Choroid plexus epithelial cell (primary cell): ENCODE measurements at regions not wholly inside any gene's neighbourhood (a gene's known extent, or its start where the extent isn't known, plus 50 kb on each side); places are given as distances from the start of the nearest gene placed in this dataset.

Source experiments
- DNase-seq: peaks from one replicate; pipeline ENCODE4 v3.0.0-alpha.2; 2010; ENCODE audit warnings: low read depth
- H3K4me3 ChIP-seq: 2 replicates; pipeline ENCODE4 v1.5.1; 2011; ENCODE audit warnings: low read depth, mild to moderate bottlenecking, control low read depth, low read length, moderate library complexity
- CTCF ChIP-seq: conservative IDR thresholded peaks from 2 replicates; pipeline ENCODE4 v1.5.1; 2011; ENCODE audit warnings: low read depth, mild to moderate bottlenecking, control low read depth, inconsistent platforms, low read length, moderate library complexity

GRCh38 chr18:67924656-67925055 lies 408.1 kb upstream of the DSEL start:
- TF ChIP-seq CTCF = no peak
- H3K4me3 ChIP-seq = no peak overlapping the region
- DNase-seq = no peak

GRCh38 chr18:67919316-67919715 lies 402.8 kb upstream of the DSEL start:
- DNase-seq = no peak
- no peak for TF ChIP-seq CTCF
- H3K4me3 ChIP-seq = no peak overlapping the region

DNA sequence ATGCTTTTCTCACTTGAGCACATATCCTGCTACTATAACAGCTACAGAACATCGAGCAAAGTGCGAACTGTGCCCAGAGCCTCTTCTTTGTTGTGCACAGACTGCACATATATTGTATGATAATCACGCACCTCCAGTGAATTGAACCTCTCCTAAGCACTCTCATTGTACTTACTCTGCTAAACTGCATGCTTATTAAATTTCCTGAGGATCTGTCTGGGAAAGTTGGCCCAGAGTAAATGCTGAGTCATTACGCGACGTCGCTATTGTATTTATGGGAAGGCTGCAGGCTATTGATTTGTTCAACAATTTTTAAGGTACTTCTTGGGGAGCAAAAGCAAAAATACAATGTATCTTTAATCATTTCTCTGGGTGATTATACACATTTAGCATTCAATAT lies 399.6 kb upstream of the DSEL start:
- DNase-seq = no peak
- TF ChIP-seq CTCF = no peak

GRCh38 chr18:67913040-67913439 lies 396.5 kb upstream of the DSEL start:
- no peak overlapping the region for H3K4me3 ChIP-seq
- TF ChIP-seq CTCF = no peak
- no peak for DNase-seq

More for the DNA sequence above, 399.6 kb upstream of the DSEL start:
- no peak overlapping the region for H3K4me3 ChIP-seq

DNA sequence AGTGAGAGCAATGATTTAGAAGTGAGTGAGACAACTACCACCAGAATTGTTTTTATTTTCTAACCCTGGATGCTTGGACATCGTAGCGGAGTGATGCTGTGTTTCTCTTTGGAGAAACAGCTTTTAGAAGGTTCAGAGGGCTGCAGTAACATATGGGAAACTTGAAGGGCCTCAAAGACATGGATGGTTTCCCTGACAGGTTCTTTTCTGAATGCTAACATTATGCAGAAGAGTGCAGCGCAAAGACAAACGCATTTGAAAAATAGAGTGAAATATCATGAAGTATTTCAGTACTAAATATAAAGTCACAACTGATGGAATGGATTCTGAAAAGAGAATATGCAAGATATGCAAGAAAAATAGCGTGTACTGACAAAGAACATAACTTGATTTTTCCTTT lies 385.1 kb upstream of the DSEL start:
- TF ChIP-seq CTCF = no peak
- H3K4me3 ChIP-seq = no peak overlapping the region
- no peak for DNase-seq

DNA sequence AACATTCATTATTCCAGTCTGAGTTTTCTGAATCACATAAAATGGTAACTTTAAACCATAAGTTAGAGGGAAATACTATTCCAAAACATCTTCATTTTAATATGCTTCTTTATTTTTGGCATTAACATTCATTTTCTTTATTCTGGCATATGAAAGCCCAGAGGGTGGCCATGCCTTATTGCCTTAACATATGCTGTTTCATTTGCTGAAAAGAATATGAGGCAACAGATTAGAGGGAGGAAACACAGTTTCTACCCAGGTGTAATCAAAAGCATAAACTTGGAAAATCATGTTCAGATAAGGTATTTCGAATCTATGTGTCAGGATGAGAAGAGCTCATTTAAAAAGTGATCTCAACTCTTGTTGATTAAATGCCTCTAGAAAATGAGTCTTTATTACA lies 379.9 kb upstream of the DSEL start:
- no peak for TF ChIP-seq CTCF
- no peak overlapping the region for H3K4me3 ChIP-seq
- DNase-seq = no peak

GRCh38 chr18:67893916-67894315 lies 377.4 kb upstream of the DSEL start:
- H3K4me3 ChIP-seq = no peak overlapping the region
- DNase-seq = no peak
- no peak for TF ChIP-seq CTCF
